Skeletal muscle satellite cell (primary cell): ENCODE measurements at regions not wholly inside any gene's neighbourhood (a gene's known extent, or its start where the extent isn't known, plus 50 kb on each side); places are given as distances from the start of the nearest gene placed in this dataset.

Experiments
- H3K27me3 ChIP-seq: 2 replicates; pipeline ENCODE4 v1.7.0; 2013; ENCODE audit warnings: low read length; ENCODE audit not compliant: control insufficient read depth, insufficient read depth
- H3K36me3 ChIP-seq: 2 replicates; pipeline ENCODE4 v1.7.0; 2013; ENCODE audit warnings: mild to moderate bottlenecking, control low read depth, low read length; ENCODE audit not compliant: insufficient read depth
- H3K4me1 ChIP-seq: 2 replicates; pipeline ENCODE4 v1.7.0; 2013; ENCODE audit warnings: low read length; ENCODE audit not compliant: control insufficient read depth, insufficient read depth
- H3K4me2 ChIP-seq: 2 replicates; pipeline ENCODE4 v1.7.0; 2013; ENCODE audit warnings: mild to moderate bottlenecking, low read length
- H3K4me3 ChIP-seq: 2 replicates; pipeline ENCODE4 v1.7.0; 2013; ENCODE audit warnings: low read length
- H3K9ac ChIP-seq: 2 replicates; pipeline ENCODE4 v1.7.0; 2013; ENCODE audit warnings: mild to moderate bottlenecking, low read depth, low read length, moderate library complexity
- H3K9me3 ChIP-seq: replicated peaks from 2 replicates; pipeline ENCODE4 v1.7.0; 2013; ENCODE audit warnings: mild to moderate bottlenecking, control low read depth, low read length

DNA sequence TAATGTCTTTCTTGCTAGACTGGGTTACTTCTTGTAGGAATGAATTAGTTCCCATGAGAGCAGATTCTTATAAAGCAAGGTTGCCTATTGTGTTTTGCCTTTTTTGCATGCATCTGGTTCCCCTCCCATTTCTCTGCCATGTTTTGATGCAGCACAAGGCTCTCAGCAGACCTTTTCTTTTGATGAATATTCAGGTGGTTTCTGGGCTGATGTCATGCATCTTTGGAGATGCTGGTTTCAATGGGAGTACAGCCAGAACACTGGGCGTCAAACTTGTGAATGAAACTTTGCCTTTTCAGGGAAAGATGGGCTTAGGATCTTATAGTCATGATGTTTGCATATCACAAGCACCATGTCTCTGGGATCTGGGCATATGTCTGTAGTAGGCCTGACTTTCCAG is 111.7 kb upstream of the CCL2 start:
- no peak overlapping the region for H3K4me3 ChIP-seq
- no peaks in the 10 kb centered on the region for H3K27me3 ChIP-seq
- H3K4me2 ChIP-seq, result no peak overlapping the region
- H3K9ac ChIP-seq, result no peak overlapping the region
- no peaks in the 10 kb centered on the region for H3K4me1 ChIP-seq
- no peaks in the 10 kb centered on the region for H3K9me3 ChIP-seq
- H3K36me3 ChIP-seq, result no peaks in the 10 kb centered on the region

DNA sequence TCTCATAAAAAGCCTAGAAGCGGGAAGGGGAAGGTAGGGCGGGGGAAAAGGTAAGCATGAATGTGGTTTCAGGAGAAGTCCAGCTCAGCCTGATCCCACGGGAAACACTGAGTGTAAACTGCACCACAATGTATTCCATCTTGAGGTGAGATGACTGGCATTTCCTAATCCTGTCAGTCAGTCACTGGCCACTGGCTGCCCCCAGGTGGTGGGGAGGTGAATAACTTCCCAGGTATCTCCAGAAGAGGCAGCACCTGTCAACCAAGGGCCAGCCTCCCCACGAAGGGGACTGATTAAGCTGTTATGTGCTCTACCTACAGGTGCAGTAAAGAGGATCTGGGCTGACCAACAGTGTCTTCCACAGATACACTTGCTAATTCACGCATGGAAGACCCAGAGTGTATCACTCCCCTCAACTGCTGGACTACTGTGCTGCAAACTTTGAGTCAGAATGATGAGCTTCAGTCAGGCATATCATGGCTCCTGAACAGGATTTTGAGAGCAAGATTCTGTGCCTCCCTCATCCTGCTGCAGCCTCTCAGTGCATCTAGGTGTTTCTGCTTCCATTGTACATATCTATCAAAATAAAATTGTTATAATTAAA is 108.5 kb upstream of the CCL2 start:
- Histone ChIP-seq H3K36me3 (no peaks in the 10 kb centered on the region), H3K4me2 (no peak overlapping the region), H3K4me3 (no peak overlapping the region), H3K27me3 (no peaks in the 10 kb centered on the region), H3K4me1 (no peaks in the 10 kb centered on the region), H3K9me3 (no peaks in the 10 kb centered on the region), H3K9ac (no peak overlapping the region)

DNA sequence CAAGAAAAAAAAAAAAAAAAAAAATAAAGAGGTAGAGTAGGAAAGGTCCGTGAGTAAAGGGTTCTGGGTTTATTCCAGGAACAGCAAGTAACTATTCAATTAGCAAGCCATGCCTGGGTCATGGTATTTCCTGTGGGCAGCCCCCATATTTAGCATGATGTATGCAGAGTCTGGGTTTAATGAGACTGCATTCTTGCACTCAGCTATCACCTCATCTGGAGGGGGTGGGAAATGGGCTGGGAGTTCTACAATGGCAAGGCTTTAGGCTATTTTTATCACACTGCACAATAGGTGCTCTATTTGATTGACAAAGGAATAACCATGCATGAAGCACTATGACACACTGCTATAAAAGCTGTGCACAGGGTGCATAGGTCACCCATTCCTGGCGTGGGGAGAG is 104.0 kb upstream of the CCL2 start:
- Histone ChIP-seq H3K36me3 (no peaks in the 10 kb centered on the region), H3K9ac (no peak overlapping the region), H3K4me2 (no peak overlapping the region)

DNA sequence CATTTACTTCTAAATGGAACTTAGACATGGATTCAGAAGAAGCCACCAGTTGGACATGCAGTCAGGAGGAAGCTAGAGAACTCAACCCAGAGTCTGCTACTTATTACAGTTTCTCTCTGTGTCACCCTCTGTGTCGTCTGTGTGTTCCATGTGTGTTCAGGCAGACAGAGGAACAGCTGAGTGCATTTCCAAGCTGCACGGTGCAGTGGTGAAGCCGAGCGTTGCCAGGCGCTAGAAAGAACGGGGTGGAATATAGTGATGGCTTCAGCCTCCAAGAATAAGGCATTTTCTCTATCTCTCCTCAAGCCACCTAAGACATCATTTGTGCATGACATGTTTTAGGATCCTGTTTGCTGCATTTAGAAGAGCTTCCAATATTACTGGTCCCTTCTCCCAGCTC is 101.1 kb upstream of the CCL2 start:
- no peaks in the 10 kb centered on the region for H3K9me3 ChIP-seq
- H3K36me3 ChIP-seq, result no peaks in the 10 kb centered on the region
- H3K27me3 ChIP-seq, result no peaks in the 10 kb centered on the region
- no peaks in the 10 kb centered on the region for H3K4me1 ChIP-seq
- H3K9ac ChIP-seq, result no peak overlapping the region
- no peak overlapping the region for H3K4me3 ChIP-seq
- H3K4me2 ChIP-seq, result no peak overlapping the region

More for the DNA sequence above, 104.0 kb upstream of the CCL2 start:
- no peaks in the 10 kb centered on the region for H3K4me1 ChIP-seq
- no peak overlapping the region for H3K4me3 ChIP-seq
- no peaks in the 10 kb centered on the region for H3K9me3 ChIP-seq
- H3K27me3 ChIP-seq, result no peaks in the 10 kb centered on the region

DNA sequence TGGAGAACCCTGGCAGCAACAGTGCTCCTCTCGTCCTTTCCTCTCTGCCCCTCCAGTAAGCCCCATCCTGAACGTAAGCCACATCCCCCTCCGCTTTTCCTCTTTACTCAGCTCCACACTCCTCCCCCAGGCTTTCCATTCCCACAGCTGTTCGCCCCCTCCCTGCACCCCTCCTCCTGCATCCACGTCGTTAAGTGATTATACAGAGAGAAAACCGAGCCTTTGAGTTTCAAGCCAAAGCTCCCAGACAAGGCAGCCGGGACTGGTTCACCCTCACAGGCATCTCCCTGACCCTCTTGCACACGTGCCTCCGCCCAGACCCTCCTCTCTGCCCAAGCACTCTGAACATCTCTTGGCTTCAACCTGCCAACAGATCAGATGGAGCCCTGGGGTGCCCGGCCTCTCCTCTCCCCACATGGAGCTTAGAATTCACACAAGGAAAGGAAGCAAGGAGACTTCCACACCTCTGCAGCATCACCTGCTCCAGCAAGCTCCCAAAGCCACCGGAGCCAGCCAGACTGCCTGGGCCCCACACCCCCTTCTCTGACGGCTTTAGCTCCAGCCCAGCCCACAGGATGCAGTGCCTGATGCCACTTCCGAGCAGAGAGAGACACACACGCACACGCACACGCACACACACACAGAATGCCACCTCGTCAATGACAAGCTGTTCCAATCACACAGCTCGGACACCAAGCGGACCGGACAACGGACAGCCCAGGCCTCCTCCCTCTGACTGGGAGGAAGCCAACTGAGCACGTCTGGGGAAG is 99.9 kb upstream of the CCL2 start:
- H3K9me3 ChIP-seq, result no peaks in the 10 kb centered on the region
- no peaks in the 10 kb centered on the region for H3K4me1 ChIP-seq
- H3K9ac ChIP-seq, result no peak overlapping the region
- H3K36me3 ChIP-seq, result no peaks in the 10 kb centered on the region
- H3K27me3 ChIP-seq, result no peaks in the 10 kb centered on the region
- H3K4me2 ChIP-seq, result no peak overlapping the region
- H3K4me3 ChIP-seq, result no peak overlapping the region

DNA sequence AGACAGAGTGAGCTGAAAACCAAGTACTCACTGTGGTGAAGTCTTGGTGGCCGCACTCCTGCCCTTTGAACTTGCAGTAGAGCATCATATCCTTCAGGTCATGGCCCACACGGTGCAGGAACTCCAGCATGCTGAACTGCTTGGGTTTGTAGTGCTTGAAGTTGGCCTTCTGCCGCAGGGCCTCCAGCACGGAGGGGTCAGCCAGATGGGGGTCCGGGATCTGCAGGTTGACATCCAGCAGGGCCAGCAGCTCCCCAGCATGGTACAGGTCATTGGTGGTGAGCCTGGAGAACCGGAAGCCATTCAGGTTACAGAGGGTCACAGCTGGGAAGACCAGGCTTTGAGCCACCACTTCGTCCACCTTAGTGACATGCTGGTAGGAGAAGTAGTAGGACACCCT is 99.1 kb upstream of the CCL2 start:
- H3K4me3 ChIP-seq, result no peak overlapping the region
- H3K9me3 ChIP-seq, result no peaks in the 10 kb centered on the region
- no peak overlapping the region for H3K9ac ChIP-seq
- no peaks in the 10 kb centered on the region for H3K27me3 ChIP-seq
- no peaks in the 10 kb centered on the region for H3K36me3 ChIP-seq
- H3K4me2 ChIP-seq, result no peak overlapping the region
- H3K4me1 ChIP-seq, result no peaks in the 10 kb centered on the region

DNA sequence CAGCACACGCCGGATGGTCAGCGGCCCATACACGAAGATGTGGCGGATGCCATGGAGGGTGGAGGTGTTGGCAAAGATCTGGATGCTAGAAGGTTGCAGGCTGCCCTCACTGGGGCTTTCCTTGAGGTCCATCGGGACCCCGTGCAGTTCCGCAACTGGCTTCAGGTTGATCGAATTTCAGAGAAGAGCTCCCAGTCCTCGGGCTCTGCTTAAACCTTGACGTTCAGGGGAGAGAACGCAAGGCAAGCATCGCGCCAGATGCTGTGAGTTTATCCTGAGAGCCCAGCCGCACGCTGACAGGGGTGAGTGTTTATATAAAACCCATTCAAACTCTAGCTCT is 98.7 kb upstream of the CCL2 start:
- H3K36me3 ChIP-seq, result no peaks in the 10 kb centered on the region
- H3K4me3 ChIP-seq, result no peak overlapping the region
- H3K9me3 ChIP-seq, result no peaks in the 10 kb centered on the region
- H3K4me2 ChIP-seq, result no peak overlapping the region
- H3K27me3 ChIP-seq, result no peaks in the 10 kb centered on the region
- H3K9ac ChIP-seq, result no peak overlapping the region
- no peaks in the 10 kb centered on the region for H3K4me1 ChIP-seq

DNA sequence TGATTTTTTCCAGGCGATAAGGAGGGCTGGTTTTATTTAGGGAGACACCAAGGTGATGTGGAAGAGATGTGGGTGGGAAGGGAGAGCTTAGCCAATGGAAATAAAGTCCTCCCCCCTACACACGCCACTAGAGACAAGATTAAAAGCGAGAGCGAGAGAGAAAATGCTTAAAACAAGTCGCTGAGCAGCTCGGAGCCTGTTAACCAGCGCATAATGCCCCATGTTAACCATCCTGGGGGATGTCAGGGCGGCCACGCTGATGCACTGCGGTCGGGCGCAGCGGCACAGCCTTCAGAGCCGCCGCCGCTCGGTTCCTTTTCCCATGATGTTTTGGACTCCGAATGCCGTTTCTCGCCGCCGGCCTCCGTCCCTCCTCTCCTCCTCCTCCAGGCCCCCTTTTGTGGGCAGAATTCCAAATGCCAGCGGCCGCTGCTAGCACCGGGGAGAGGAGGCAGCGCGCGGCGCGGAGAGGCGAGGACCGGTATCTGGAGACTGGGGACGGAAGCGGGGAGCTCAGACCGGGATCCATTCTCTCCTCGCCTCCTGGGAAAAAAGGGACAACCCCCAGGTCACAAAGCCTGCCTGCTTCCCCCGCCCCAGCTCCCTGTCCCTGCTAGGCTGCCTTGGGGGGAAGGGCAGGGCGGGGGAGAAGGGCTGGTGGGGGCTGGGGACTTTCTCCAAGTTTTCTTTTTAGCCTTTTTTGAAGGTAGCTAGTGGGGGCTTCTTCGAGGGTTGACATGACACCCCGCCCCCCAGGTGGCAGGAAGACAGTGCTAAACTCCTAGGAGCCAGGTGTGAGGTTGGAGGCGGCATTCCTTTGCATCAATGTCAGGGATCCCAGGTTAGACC is 98.1 kb upstream of the CCL2 start:
- H3K27me3 ChIP-seq, result no peaks in the 10 kb centered on the region
- no peak overlapping the region for H3K4me3 ChIP-seq

DNA sequence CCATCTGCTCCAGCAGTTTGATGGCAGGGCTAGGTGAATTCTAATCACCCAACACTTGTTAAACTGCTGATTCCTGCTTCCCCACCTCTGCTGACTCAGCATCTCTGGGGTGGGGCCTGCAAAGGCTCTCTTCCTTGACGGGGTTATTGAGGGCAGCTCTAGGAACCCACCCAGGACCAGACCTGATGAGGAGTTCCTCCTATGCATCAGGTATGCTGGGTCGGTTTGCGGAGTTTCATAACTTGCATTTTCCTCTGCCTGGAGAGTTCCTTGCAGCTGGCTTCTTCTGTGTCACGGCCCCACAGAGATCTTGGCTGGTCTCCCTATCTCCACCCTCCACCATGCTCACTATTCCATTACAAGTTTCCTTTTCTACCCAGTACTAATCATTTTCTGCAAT is 93.4 kb upstream of the CCL2 start:
- Histone ChIP-seq H3K4me1 (no peaks in the 10 kb centered on the region), H3K36me3 (no peaks in the 10 kb centered on the region), H3K9me3 (no peaks in the 10 kb centered on the region), H3K27me3 (no peaks in the 10 kb centered on the region), H3K4me2 (no peak overlapping the region), H3K4me3 (no peak overlapping the region), H3K9ac (no peak overlapping the region)

More for the DNA sequence above, 98.1 kb upstream of the CCL2 start:
- Histone ChIP-seq H3K36me3 (no peaks in the 10 kb centered on the region), H3K4me2 (no peak overlapping the region), H3K4me1 (no peaks in the 10 kb centered on the region), H3K9me3 (no peaks in the 10 kb centered on the region), H3K9ac (no peak overlapping the region)

DNA sequence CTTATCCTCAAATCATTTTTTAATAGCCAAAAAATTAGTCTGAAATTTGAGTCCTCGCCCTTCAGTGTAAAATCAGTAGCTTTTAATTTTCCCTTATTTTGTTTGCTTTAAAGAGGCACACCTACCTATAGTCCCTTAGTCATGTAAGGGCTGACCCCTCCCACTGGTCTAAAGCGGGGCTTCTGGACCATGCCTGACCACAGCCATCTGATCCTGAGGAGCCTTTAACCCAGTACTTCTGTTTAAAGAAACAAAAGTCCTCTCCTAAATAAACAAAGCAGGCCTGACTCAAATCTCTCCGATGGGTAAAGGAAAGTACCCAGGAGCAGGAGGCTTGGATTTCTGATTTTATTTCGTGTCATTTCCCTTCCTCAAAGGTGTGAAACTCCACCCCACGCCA is 92.0 kb upstream of the CCL2 start:
- Histone ChIP-seq H3K4me2 (no peak overlapping the region), H3K36me3 (no peaks in the 10 kb centered on the region), H3K4me3 (no peak overlapping the region), H3K4me1 (no peaks in the 10 kb centered on the region), H3K9me3 (no peaks in the 10 kb centered on the region), H3K27me3 (no peaks in the 10 kb centered on the region), H3K9ac (no peak overlapping the region)

DNA sequence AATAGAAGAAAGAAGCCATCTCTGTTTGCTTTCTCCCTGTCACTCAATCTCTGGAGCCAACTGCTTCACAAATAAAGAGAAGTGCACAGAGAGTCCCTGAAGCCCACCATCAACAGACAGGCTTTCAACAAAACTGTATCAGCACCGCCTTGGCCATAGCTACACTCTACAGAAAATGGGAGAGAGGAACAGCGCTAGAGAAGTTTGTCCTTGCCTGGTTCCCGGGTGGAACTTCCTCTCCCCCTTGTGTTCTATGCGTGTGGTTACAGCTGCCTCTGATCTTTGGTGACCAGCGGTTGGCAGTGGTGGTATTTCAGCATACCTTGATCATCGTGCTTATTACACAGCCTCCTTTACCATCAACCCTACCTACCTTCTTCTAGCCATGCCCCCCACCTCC is 91.4 kb upstream of the CCL2 start:
- no peak overlapping the region for H3K4me3 ChIP-seq
- H3K27me3 ChIP-seq, result no peaks in the 10 kb centered on the region
- no peak overlapping the region for H3K4me2 ChIP-seq
- no peaks in the 10 kb centered on the region for H3K9me3 ChIP-seq
- no peaks in the 10 kb centered on the region for H3K4me1 ChIP-seq
- no peaks in the 10 kb centered on the region for H3K36me3 ChIP-seq
- no peak overlapping the region for H3K9ac ChIP-seq
